MCF 10A (cell line): ENCODE measurements at regions not wholly inside any gene's neighbourhood (a gene's known extent, or its start where the extent isn't known, plus 50 kb on each side); places are given as distances from the start of the nearest gene placed in this dataset.

Experiments used
- BruUV-seq: library from RNA; stranded (reverse); fragments of 400-500 nt; replicated peaks from 2 replicates; lab custom pipeline; 2021; lab: Mats Ljungman, UMichigan
- CTCF ChIA-PET: fragments of 300-600 bp; sonication (Branson Sonifier 250); formaldehyde crosslinking; extraction: SDS; loops from one replicate; lab custom pipeline; 2021; ENCODE audit warnings: antibody characterized with exemption, inconsistent platforms; lab: Yijun Ruan, JAX
- POLR2A ChIA-PET: fragments of 300-600, 350-650 bp; sonication (Branson Sonifier 250); formaldehyde crosslinking; extraction: SDS; loops from one replicate; lab custom pipeline; 2020; ENCODE audit warnings: antibody characterized with exemption, inconsistent platforms; lab: Yijun Ruan, JAX
- DNase-seq: peaks from one replicate; pipeline ENCODE4 v3.0.0-alpha.2; 2018; ENCODE audit not compliant: unreplicated experiment
- H3K27ac Mint-ChIP-seq: one replicate; pipeline ENCODE4 v1.8.0; 2022; ENCODE audit warnings: mild to moderate bottlenecking, low read depth, mixed read lengths; ENCODE audit not compliant: unreplicated experiment
- H3K27me3 Mint-ChIP-seq: one replicate; pipeline ENCODE4 v1.8.0; 2022; ENCODE audit warnings: mixed read lengths; ENCODE audit not compliant: insufficient read depth, unreplicated experiment
- H3K36me3 Mint-ChIP-seq: one replicate; pipeline ENCODE4 v1.8.0; 2022; ENCODE audit warnings: mild to moderate bottlenecking, moderate library complexity, mixed read lengths; ENCODE audit not compliant: insufficient read depth, unreplicated experiment
- H3K4me1 Mint-ChIP-seq: one replicate; pipeline ENCODE4 v1.8.0; 2022; ENCODE audit warnings: mixed read lengths; ENCODE audit not compliant: insufficient read depth, unreplicated experiment
- H3K4me3 Mint-ChIP-seq: one replicate; pipeline ENCODE4 v1.8.0; 2022; ENCODE audit warnings: mild to moderate bottlenecking, moderate library complexity, mixed read lengths; ENCODE audit not compliant: unreplicated experiment
- H3K9me3 Mint-ChIP-seq: one replicate; pipeline ENCODE4 v1.8.0; 2022; ENCODE audit warnings: mixed read lengths; ENCODE audit not compliant: unreplicated experiment
- CTCF ChIP-seq: fragments of 200-600 bp; IDR thresholded peaks from one replicate; pipeline ENCODE4 v1.8.0; 2022; ENCODE audit warnings: antibody characterized with exemption, mild to moderate bottlenecking; ENCODE audit not compliant: unreplicated experiment
- intact Hi-C: fragments of 100-400 bp; cut with micrococcal nuclease; formaldehyde crosslinking; loops from 2 replicates; pipeline ENCODE4 v1.14.1; 2022

GRCh38 chrX:39675162-39675553 lies 422.6 kb downstream of the BCOR start:
- no peak for TF ChIP-seq CTCF
- ChIA-PET POLR2A (no interaction called here), CTCF (no interaction called here)
- no peak for DNase-seq
- no peaks in the 10 kb centered on the region for H3K9me3 Mint-ChIP-seq
- BruUV-seq = no TSS peak
- intact Hi-C loops = no loop called here
- no peaks in the 10 kb centered on the region for H3K4me1 Mint-ChIP-seq
- H3K27ac Mint-ChIP-seq = no peak overlapping the region
- no peak overlapping the region for H3K4me3 Mint-ChIP-seq
- H3K27me3 Mint-ChIP-seq = peaks cover 48% of the 10 kb centered on the region
- H3K36me3 Mint-ChIP-seq = no peaks in the 10 kb centered on the region

GRCh38 chrX:39675619-39676018 lies 422.1 kb downstream of the BCOR start:
- BruUV-seq = no TSS peak

GRCh38 chrX:39676434-39676833 lies 421.3 kb downstream of the BCOR start:
- Mint-ChIP-seq H3K27ac (no peak overlapping the region), H3K27me3 (peaks cover 36% of the 10 kb centered on the region), H3K4me3 (no peak overlapping the region), H3K4me1 (no peaks in the 10 kb centered on the region), H3K36me3 (no peaks in the 10 kb centered on the region), H3K9me3 (no peaks in the 10 kb centered on the region)
- ChIA-PET CTCF (interaction anchor here (0.6 to 0.7 kb wide), 4 partner anchors 261 to 834 kb away, joined by 3 read pairs; no protein-coding TSS in a partner anchor), POLR2A (no interaction called here)
- no peak for DNase-seq
- TF ChIP-seq CTCF = no peak
- BruUV-seq = no TSS peak
- intact Hi-C loops = no loop called here

More at GRCh38 chrX:39675619-39676018, 422.1 kb downstream of the BCOR start:
- Mint-ChIP-seq H3K9me3 (no peaks in the 10 kb centered on the region), H3K27me3 (peaks cover 44% of the 10 kb centered on the region), H3K4me1 (no peaks in the 10 kb centered on the region), H3K27ac (no peak overlapping the region), H3K4me3 (no peak overlapping the region), H3K36me3 (no peaks in the 10 kb centered on the region)
- TF ChIP-seq CTCF = no peak
- DNase-seq = peak; percentile 3
- POLR2A ChIA-PET = no interaction called here
- CTCF ChIA-PET = interaction anchor here (0.6 to 0.7 kb wide), 2 partner anchors 592 to 722 kb away, joined by 3 read pairs; no protein-coding TSS in a partner anchor
- intact Hi-C loops = no loop called here

GRCh38 chrX:39677585-39677977 lies 420.2 kb downstream of the BCOR start:
- CTCF ChIA-PET = no interaction called here
- H3K27ac Mint-ChIP-seq = no peak overlapping the region
- H3K27me3 Mint-ChIP-seq = peaks cover 24% of the 10 kb centered on the region
- no peak for TF ChIP-seq CTCF
- POLR2A ChIA-PET = no interaction called here
- H3K4me1 Mint-ChIP-seq = no peaks in the 10 kb centered on the region
- no peaks in the 10 kb centered on the region for H3K9me3 Mint-ChIP-seq
- intact Hi-C loops = no loop called here
- BruUV-seq = no TSS peak
- no peaks in the 10 kb centered on the region for H3K36me3 Mint-ChIP-seq
- no peak overlapping the region for H3K4me3 Mint-ChIP-seq
- DNase-seq = no peak
